ENCODE measurements at regions not wholly inside any gene's neighbourhood (a gene's known extent, or its start where the extent isn't known, plus 50 kb on each side); places are given as distances from the start of the nearest gene placed in this dataset.
A peak's percentile ranks its signal among the peaks of the same experiment; 100 is the strongest.
"Not testable (repeated sequence)": the region's sequence is repeated elsewhere in the genome, so short reads cannot be mapped to it uniquely, and the experiment has no call there.

DNA sequence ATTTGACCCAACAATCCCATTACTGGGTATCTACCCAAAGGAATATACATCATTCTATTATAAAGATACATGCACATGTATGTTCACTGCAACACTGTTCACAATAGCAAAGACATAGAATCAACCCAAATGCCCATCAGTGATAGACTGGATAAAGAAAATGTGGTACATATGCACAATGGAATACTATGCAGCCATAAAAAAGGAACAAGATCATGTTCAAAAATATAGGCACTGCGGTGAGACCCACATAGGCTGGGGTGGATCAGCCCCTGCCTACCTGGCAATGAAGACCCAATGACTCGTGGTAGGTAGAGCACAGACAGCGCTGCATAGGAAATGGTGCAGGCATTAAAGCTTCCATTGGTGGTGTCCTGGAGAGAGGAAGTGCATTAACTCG, 88.6 kb upstream of the NFIL3 start:
- not testable (repeated sequence) for H3K9me3 ChIP-seq (ENCODE audit: severe bottlenecking); H3K4me1 ChIP-seq (ENCODE audit: insufficient read depth, poor library complexity, severe bottlenecking); H3K36me3 ChIP-seq (ENCODE audit: low read depth); H3K4me3 ChIP-seq (ENCODE audit: severe bottlenecking); H3K27me3 ChIP-seq (ENCODE audit: insufficient read depth, poor library complexity, severe bottlenecking); ATAC-seq (ENCODE audit: low read depth); H3K27ac ChIP-seq (ENCODE audit: poor library complexity, severe bottlenecking); DNase-seq (ENCODE audit: low spot score)

DNA sequence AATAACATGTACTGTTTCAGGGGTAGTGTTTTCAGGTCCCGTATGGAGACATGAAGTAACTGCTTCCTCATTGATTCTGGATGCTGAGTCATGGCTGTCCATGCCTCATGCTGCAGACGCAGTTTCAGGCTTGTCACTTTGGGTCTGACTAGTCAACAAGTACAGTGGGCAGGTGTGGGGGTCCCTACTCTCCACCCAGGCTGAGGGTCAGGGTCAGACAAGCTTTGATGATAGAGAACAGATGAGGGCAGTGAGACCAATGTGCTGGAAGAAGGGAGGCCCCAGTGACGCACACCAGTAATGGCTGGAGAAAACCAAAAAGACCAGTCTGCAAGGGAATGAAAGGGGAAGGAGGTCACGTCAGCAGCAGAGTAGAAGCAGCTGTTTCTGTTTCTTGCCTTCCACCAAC, 80.0 kb upstream of the NFIL3 start:
- Histone ChIP-seq H3K9me3 (ENCODE audit: severe bottlenecking) (no peaks in the 10 kb centered on the region), H3K27ac (ENCODE audit: poor library complexity, severe bottlenecking) (no peak overlapping the region), H3K36me3 (ENCODE audit: low read depth) (no peaks in the 10 kb centered on the region), H3K4me3 (ENCODE audit: severe bottlenecking) (no peak overlapping the region), H3K4me1 (ENCODE audit: insufficient read depth, poor library complexity, severe bottlenecking) (no peaks in the 10 kb centered on the region), H3K27me3 (ENCODE audit: insufficient read depth, poor library complexity, severe bottlenecking) (no peaks in the 10 kb centered on the region)
- DNase-seq (ENCODE audit: low spot score) = no peak
- TF ChIP-seq, protein P1, sequence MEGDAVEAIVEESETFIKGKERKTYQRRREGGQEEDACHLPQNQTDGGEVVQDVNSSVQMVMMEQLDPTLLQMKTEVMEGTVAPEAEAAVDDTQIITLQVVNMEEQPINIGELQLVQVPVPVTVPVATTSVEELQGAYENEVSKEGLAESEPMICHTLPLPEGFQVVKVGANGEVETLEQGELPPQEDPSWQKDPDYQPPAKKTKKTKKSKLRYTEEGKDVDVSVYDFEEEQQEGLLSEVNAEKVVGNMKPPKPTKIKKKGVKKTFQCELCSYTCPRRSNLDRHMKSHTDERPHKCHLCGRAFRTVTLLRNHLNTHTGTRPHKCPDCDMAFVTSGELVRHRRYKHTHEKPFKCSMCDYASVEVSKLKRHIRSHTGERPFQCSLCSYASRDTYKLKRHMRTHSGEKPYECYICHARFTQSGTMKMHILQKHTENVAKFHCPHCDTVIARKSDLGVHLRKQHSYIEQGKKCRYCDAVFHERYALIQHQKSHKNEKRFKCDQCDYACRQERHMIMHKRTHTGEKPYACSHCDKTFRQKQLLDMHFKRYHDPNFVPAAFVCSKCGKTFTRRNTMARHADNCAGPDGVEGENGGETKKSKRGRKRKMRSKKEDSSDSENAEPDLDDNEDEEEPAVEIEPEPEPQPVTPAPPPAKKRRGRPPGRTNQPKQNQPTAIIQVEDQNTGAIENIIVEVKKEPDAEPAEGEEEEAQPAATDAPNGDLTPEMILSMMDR (IDR thresholded peaks at IDR 0.05; ENCODE audit: poor library complexity, severe bottlenecking) = no peak
- no peak for ATAC-seq (ENCODE audit: low read depth)

DNA sequence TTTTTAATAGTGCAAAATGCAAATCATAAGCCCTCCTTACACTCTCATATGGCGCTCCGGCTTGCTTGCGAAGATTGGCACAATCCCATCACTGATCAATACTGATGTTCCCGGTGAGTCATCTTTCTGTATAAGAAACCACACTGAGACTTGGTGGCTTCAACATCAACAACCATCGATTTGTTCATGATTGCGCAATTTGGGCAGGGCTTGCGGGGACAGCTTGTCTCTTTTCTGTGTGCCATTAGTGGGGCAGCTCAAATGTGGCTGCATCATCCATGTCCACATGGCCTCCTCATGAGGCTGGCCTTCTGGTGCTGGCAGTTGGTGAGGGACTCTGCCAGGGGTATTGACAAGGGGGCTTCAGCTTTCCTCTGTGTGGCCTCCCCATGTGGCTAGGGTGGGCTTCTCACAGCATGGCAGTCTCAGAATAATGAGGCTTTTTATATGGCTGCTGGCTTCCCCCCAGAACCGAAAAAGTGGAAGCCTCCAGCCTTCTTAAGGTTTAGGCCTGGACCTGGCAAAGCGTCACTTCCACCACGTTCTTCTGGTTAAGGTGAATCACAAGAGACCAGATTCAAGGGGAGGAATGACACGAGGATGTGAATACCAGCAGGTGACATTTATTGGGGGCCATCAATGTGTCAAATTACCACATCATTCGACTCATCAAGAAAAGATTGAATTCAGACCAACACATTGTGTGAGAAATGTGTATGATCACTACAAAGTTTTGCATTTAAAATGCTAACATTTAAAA, 79.5 kb upstream of the NFIL3 start:
- no peak overlapping the region for H3K4me3 ChIP-seq (ENCODE audit: severe bottlenecking)

DNA sequence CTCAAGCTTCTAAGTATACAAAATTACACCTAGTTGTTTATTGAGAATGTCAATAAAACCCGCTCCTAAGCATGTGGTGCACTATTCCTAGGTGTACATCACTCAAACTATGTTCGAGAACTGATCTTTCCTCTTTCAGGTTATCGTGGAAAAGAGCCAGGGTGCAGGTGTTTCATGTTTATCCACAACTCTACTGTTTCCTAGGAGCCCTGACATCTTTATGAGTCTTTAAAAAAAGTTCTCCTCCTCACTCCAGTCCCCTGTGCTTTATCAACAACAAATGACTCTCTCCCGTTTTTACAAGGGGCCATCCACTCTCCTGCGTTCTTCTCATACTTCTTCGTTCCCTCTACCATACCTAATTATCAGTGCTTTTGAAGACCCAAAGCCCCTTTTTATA, 78.8 kb upstream of the NFIL3 start:
- Histone ChIP-seq H3K9me3 (ENCODE audit: severe bottlenecking) (no peaks in the 10 kb centered on the region), H3K36me3 (ENCODE audit: low read depth) (no peaks in the 10 kb centered on the region), H3K27me3 (ENCODE audit: insufficient read depth, poor library complexity, severe bottlenecking) (no peaks in the 10 kb centered on the region), H3K27ac (ENCODE audit: poor library complexity, severe bottlenecking) (no peak overlapping the region), H3K4me1 (ENCODE audit: insufficient read depth, poor library complexity, severe bottlenecking) (no peaks in the 10 kb centered on the region), H3K4me3 (ENCODE audit: severe bottlenecking) (no peak overlapping the region)
- TF ChIP-seq, protein P1 (IDR thresholded peaks at IDR 0.05; ENCODE audit: poor library complexity, severe bottlenecking) = no peak
- ATAC-seq (ENCODE audit: low read depth) = no peak
- no peak for DNase-seq (ENCODE audit: low spot score)

More for the DNA sequence above, 79.5 kb upstream of the NFIL3 start:
- ATAC-seq (ENCODE audit: low read depth) (no peak), DNase-seq (ENCODE audit: low spot score) (no peak)
- H3K27me3 ChIP-seq (ENCODE audit: insufficient read depth, poor library complexity, severe bottlenecking) = no peaks in the 10 kb centered on the region
- H3K36me3 ChIP-seq (ENCODE audit: low read depth) = no peaks in the 10 kb centered on the region
- H3K4me1 ChIP-seq (ENCODE audit: insufficient read depth, poor library complexity, severe bottlenecking) = no peaks in the 10 kb centered on the region
- no peaks in the 10 kb centered on the region for H3K9me3 ChIP-seq (ENCODE audit: severe bottlenecking)
- TF ChIP-seq, protein P1 (IDR thresholded peaks at IDR 0.05; ENCODE audit: poor library complexity, severe bottlenecking) = no peak
- no peak overlapping the region for H3K27ac ChIP-seq (ENCODE audit: poor library complexity, severe bottlenecking)

DNA sequence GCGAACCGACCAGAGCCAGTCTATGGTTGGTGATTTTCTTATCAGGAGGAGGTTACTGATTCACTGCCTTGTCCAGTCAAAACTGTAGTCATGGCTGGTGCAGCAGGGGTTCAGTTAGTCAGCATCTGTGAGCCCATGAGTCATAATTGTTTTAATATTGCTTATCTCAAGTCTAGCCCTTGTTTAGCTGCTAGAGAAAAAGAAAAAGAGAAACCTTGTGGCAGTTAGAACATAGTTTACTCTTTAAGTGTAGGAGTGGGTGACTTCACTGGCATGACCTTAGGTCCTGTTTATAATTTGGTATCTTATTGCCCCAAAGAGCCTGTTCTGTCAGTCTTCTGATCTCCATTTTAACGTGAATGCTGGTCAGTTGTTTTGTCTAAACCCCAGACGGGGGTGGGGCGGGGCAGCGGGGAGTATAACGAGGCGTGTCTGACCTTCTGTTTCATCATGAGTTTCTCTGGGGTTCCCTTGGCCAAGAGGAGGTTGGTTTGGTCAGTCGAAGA, 76.9 kb upstream of the NFIL3 start:
- H3K4me1 ChIP-seq (ENCODE audit: insufficient read depth, poor library complexity, severe bottlenecking) = no peaks in the 10 kb centered on the region
- DNase-seq (ENCODE audit: low spot score) (no peak), ATAC-seq (ENCODE audit: low read depth) (peak; percentile 61; the same call in 1 of the 3 replicates)
- no peaks in the 10 kb centered on the region for H3K27me3 ChIP-seq (ENCODE audit: insufficient read depth, poor library complexity, severe bottlenecking)
- no peak overlapping the region for H3K4me3 ChIP-seq (ENCODE audit: severe bottlenecking)
- no peaks in the 10 kb centered on the region for H3K9me3 ChIP-seq (ENCODE audit: severe bottlenecking)
- no peaks in the 10 kb centered on the region for H3K36me3 ChIP-seq (ENCODE audit: low read depth)
- TF ChIP-seq, protein P1 (IDR thresholded peaks at IDR 0.05; ENCODE audit: poor library complexity, severe bottlenecking) = no peak
- H3K27ac ChIP-seq (ENCODE audit: poor library complexity, severe bottlenecking) = no peak overlapping the region
